ENCODE measurements at regions not wholly inside any gene's neighbourhood (a gene's known extent, or its start where the extent isn't known, plus 50 kb on each side); places are given as distances from the start of the nearest gene placed in this dataset.

DNA sequence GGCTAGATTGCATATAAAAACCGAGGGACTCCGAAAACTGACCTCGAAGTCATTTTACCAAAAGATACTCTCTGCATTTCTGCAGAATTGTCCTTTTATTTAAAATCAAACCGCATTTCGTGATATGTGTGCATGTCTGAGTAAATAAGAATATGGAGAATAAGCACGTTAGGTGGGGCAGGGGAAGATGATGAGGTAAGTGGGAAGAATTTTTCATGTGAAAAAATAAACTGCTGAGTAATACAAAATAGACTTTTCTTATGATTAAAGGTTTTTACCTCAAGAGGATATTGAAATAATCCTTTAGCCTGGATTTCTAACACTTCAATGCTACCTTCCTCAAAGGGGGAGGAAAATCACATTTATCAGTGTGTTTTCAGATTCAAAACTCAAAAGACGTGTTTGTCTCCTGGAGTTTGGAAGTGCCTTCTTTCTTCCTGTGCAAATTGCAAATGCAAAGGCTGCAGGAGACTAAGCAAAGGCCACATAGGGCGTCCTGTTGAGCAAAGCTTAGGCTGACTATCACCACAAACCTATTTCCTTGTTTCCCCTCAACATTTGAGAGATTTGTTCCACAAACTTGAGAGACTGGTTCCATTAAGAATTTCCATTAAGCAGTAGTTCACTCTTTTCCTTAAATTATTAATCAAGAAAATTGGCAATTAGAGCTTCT lies 813.5 kb downstream of the MCTP2 start:
- TF ChIP-seq, protein P1, sequence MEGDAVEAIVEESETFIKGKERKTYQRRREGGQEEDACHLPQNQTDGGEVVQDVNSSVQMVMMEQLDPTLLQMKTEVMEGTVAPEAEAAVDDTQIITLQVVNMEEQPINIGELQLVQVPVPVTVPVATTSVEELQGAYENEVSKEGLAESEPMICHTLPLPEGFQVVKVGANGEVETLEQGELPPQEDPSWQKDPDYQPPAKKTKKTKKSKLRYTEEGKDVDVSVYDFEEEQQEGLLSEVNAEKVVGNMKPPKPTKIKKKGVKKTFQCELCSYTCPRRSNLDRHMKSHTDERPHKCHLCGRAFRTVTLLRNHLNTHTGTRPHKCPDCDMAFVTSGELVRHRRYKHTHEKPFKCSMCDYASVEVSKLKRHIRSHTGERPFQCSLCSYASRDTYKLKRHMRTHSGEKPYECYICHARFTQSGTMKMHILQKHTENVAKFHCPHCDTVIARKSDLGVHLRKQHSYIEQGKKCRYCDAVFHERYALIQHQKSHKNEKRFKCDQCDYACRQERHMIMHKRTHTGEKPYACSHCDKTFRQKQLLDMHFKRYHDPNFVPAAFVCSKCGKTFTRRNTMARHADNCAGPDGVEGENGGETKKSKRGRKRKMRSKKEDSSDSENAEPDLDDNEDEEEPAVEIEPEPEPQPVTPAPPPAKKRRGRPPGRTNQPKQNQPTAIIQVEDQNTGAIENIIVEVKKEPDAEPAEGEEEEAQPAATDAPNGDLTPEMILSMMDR (conservative IDR thresholded peaks at IDR 0.05; ENCODE audit: low read depth, low read length) = no peak
- TF ChIP-seq EZH2 (IDR thresholded peaks at IDR 0.05; ENCODE audit: borderline replicate concordance, low read depth, low read length, poor library complexity, severe bottlenecking) = no peak
